ENCODE measurements at regions not wholly inside any gene's neighbourhood (a gene's known extent, or its start where the extent isn't known, plus 50 kb on each side); places are given as distances from the start of the nearest gene placed in this dataset.
"Not testable (repeated sequence)": the region's sequence is repeated elsewhere in the genome, so short reads cannot be mapped to it uniquely, and the experiment has no call there.

DNA sequence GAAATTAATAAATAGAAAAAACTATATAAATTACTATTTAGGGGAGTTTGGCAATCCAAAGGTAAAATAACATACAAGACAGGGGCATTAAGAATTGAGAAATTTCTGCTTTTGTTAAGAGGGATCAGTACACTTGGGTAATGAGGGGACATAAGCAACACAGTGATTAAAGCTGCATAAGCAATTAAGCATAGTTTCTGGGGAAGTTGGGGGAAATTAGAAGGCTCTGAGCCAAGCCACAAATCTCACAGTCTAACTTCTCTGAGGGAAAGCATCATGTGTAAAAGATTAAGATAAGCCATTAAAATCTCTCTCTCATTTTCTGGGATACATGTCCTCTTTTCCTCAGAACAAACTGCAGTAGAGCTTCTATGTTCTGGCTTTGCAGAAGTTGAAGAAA is 533.9 kb upstream of the LRFN5 start:
- no peak for DNase-seq (ENCODE audit: low read depth)

DNA sequence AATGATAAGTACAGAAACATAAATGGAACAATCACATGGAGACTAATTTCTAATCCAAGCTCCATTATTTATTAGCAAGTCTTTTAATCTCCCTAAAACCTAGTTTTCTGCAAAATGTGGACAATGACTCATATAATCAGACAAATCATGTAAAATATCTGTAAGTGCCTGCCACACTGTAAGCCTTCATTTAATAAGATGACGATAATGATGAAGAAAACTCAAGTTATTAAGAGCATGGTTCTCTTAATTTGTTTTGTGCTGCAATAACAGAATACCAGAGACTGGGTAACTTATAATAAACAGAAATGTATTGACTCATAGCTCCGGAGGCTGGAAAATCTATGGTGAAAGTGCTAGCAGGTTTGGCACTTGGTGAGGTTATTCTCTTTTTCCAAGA is 535.3 kb upstream of the LRFN5 start:
- no peak for DNase-seq (ENCODE audit: low read depth)

DNA sequence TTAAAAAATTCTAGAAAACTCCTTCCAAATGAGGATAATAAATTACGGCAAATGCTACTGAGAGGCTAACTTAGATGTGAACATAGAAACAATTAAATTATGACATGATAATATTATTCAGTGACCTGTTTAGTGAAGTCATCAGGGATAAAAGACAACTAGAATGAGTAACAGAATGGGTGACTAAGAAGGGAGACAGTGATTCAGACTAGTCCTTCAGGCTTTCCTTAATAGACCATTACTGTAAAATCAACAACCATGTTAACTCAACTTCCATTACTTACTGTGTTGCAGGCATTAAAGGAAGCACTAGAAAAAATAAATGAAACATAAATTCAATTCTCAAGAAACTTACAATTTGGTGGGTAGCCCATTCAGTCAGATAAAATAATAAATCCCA is 543.9 kb upstream of the LRFN5 start:
- DNase-seq (ENCODE audit: low read depth), result no peak

DNA sequence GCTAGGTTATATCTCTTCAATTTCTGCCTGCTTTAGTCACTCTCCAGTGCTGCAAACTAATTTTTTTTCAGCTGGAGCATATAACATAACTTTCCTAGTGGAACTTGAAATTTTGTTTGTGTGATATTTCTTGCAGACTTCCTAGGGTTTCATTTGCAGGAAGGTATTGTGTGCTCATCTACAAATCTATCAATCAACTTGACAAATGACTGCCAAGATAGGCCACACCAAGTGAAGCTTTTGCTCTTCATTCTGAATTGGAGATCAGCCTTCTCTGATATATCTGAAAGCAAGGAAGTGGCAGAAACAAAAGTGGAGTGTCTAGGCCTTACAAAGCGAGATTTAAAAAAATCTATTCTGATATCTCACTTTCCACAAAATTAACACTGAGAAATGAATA is 551.1 kb upstream of the LRFN5 start:
- no peak for DNase-seq (ENCODE audit: low read depth)

DNA sequence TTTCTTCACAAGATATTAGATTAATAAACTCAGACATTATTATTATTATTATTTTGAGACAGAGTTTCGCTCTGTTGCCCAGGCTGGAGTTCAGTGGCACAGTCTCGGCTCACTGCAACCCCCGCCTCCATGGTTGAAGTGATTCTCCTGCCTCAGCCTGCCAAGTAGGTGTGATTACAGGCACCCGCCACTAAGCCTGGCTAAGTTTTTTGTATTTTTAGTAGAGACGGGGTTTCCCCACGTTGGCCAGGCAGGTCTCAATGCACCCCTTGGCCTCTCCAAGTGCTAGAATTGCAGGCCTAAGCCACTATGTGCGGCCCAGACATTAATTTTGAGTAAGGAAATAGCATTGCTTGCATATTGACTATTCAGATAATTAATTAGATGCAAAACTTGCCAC is 554.9 kb upstream of the LRFN5 start:
- no peak for DNase-seq (ENCODE audit: low read depth)

DNA sequence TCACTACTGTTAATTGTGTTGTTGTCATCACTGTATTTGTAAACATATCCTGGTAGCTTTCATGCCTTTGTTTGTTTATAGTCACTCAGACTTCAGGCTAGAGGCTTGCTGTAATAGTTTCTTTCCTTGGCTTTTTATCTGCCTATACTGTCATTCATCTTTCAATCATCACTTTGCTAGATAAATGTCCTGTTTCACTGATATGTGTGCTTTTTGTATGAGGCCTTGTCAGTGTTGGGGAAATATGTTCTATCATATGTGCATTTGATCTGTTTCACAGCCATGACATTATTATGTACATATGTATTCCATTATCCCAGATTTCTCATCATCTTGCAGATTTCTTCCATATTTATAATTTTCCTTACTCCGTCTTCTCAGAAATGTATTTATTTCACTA is 558.9 kb upstream of the LRFN5 start:
- DNase-seq (ENCODE audit: low read depth), result no peak

DNA sequence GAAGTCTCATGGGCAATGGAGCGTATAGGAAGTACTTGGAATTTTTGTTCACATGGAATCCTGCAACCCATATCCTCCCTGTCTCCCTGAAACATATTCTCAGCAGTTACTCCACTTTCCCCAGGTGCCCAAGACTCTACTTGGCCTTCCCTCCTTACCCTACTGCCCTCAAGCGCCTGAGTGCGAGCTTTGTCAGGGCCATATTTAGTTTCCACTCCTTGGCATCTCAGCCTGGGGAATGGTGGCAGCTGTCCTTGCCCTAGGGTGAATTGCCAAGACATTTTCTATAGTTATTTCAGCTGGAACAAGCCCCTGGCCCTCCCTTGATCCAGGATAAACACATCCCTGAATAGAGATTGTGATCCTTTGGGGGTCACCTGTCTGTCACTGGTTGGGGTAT is 569.3 kb upstream of the LRFN5 start:
- DNase-seq (ENCODE audit: low read depth), result no peak

DNA sequence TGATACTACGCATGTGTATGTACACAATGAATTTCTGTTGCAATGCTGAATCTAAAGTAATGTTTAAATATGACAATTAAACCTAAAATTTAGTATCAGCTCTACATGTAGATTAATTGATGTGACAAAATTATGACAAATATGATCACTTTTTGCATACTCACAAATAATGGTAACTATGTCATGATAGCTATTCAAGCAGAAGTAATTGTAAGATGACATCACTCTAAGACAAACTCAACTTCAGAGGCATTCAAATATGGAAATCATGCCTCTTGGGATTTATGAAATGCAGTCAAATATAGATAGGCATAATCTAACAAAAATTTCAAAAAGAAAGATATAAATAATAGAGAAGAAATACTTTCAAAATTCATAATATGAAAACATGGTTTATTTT is 571.7 kb upstream of the LRFN5 start:
- no peak for DNase-seq (ENCODE audit: low read depth)

DNA sequence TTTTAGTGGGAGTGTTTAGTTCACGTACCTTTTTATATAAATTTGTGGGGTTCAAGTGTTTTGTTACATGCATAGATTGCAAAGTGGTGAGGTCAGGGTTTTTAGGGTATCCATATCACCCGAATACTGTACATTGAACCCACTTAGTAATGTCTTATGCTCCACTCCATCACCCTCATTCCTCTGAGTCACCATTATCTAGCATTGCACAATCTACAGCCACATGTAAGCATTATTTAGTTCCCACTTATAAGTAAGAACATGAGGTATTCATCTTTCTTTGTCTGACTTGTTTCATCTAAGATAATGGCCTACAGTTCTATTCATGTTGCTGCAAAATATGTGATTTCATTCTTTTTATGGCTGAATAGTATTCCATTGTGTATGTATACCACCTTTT is 583.7 kb upstream of the LRFN5 start:
- no peak for DNase-seq (ENCODE audit: low read depth)

DNA sequence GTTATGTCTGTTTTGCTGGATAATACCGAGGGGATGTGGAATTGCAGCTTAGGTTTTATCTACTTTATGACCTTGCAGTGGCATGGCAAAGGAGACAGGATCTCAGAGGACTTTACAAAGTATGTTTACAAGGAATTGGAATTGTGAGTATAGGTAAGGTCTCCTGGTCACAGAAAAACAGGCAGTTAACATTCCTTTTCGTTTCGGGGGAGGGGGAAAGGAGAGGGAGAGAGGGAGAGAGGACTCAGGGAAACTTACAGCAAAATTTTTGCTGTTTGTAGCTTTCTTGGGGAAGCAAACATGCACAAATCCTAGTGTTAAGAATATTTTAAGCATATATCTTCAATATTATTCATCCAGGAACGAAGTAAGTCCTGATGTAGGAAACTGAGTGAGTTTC is 590.5 kb upstream of the LRFN5 start:
- DNase-seq (ENCODE audit: low read depth), result no peak

DNA sequence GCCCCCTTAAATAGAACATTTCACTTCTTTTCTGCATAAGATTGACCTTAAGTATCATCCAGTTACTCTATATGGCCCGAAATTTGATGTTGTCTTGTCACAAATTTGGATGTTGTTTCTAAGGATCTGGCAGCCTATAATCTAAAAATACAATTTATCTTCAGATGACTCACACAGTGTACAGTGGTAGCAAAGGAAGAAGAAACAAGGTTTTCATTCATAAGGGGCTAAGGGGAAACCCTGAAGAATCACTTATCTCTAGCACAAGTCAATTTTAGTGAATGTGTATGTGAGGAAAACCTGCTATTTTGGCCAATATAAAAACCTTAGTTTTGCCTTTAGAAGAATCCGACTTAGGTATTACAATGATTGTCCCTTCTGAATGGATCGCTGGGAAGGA is 606.3 kb upstream of the LRFN5 start:
- DNase-seq (ENCODE audit: low read depth), result no peak

DNA sequence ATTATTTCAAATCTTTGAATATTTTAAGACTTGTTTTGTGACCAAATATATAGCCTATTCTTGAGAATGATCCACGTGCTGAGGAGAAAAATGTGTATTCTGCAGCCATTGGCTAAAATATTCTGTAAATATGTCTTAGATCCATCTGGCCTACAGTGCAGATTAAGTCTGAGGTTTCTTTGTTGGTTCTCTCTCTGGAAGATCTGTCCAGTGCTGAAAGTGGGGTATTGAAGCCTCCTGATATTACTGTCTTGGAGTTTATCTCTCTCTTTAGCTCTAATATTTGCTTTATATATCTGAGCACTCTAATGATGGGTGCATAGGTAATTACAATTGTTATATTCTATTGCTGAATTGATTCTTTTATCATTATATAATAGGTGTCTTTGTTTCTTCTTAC is 617.4 kb upstream of the LRFN5 start:
- DNase-seq (ENCODE audit: low read depth), result no peak

DNA sequence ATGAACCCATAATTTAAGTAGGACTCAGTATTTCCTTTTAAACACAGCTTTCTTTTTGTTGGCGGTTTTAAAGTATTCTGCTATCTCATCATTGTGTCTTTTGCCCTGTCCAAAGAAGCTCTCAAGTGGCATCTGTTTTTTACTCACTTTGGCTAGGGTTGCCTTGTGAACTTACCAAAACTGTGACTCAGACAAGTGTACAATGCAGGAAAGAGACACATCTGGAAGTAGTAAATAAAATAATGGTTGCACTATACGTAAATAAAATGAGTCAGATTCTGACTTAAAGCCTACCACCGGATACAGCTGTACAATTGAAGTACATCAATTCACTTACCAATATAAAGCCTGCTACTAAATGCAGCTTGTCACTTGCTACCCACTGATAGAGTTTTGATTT is 619.2 kb upstream of the LRFN5 start:
- no peak for DNase-seq (ENCODE audit: low read depth)

DNA sequence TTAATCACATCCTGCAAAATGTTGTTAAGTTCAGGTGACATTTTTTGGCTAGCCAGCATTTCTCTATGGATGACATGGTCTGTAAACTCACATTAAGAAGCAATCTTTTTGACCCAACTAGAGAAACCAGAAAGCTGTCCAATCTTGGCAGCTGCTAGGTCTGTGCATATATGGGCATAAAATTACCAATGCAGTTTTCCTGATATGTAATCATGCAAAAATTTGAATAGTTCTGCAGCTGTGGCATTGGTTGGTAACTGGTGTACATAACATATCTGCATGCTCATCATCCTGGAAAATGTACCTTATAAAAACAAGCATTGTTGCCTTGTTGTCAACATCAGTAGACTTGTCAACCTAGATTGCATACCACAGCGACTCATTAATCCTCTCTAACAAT is 620.0 kb upstream of the LRFN5 start:
- DNase-seq (ENCODE audit: low read depth), result no peak

DNA sequence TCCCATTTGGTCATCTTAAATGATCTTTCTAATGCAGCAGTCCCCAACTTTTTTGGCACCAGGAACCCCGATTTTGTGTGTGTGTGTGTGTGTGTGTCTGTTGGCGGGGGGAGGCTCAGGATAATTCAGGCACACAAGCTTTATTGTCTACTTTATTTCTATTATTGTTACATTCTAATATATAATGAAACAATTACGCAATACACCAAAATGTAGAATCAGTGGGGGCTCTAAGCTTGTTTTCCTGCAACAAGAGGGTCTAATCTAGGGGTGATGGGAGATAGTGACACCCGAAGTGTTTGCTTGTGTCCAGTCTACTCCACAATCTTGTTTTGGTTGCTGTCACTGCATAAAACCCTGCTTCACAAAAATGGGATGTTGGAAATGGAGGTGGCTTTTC is 621.1 kb upstream of the LRFN5 start:
- no peak for DNase-seq (ENCODE audit: low read depth)

DNA sequence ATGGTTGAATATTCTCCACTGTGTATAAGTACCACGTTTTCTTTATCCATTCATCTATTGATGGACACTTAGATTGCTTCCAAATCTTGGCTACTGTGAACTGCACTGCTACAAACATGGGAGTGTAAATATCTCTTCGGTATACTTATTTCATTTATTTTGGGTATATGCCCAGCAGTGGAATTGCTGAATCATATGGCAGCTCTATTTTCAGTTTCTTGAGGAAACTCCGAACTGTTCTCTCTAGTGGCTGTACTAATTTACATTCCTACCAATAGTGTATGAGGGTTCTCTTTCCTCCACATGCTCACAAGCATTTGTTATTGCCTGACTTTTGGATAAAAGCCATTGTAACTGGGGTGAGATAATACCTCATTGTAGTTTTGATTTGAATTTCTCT is 623.1 kb upstream of the LRFN5 start:
- no peak for DNase-seq (ENCODE audit: low read depth)

DNA sequence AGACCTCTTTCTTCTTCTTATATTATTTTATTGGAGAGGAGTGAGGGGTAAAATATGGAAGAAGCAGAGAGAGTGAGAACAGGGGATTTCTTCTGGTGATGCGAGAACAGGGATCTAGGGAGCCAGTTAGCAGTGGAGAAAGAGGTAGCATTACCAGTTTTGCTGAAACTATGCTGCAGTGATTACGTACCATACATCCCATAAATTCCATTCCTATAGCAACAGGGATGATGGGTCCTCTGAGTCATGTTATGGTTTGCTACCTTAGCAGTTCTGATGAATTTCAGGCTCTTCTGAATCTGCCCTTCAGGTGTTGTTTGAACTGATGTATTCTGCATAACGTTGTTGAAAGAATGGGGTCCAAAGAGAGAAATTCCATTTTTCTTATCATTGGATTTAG is 625.4 kb upstream of the LRFN5 start:
- no peak for DNase-seq (ENCODE audit: low read depth)

DNA sequence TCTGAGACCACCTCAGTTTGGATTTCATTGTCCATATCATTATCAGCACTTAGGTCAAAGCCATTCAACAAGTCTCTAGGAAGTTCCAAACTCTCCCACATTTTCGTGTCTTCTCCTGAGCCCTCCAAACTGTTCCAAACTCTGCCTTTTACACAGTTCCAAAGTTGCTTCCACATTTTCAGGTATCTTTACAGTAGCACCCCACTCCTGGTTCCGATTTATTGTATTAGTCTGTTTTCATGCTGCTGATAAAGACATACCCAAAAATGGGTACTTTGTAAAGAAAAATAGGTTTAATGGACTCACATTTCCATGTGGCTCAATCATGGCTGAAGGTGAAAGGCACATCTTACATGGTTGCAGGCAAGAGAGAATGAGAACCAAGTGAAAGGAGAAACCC is 646.4 kb upstream of the LRFN5 start:
- not testable (repeated sequence) for DNase-seq (ENCODE audit: low read depth)

DNA sequence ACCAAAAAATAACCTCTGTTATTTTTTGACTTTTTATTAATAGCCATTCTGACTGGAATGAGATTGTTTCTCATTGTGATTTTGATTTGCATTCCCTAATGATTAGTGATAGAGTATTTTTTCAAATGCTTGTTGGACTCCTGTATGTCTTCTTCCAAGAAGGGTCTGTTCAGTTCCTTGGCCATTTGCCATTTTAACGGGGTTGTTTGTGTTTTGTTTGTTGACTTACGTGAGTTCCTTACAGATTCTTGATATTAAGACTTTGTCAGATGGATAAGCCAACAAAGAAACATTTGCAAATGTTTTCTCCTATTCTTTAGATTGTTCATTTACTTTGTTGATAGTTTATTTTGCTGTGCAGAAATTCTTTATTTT is 651.6 kb upstream of the LRFN5 start:
- no peak for DNase-seq (ENCODE audit: low read depth)

DNA sequence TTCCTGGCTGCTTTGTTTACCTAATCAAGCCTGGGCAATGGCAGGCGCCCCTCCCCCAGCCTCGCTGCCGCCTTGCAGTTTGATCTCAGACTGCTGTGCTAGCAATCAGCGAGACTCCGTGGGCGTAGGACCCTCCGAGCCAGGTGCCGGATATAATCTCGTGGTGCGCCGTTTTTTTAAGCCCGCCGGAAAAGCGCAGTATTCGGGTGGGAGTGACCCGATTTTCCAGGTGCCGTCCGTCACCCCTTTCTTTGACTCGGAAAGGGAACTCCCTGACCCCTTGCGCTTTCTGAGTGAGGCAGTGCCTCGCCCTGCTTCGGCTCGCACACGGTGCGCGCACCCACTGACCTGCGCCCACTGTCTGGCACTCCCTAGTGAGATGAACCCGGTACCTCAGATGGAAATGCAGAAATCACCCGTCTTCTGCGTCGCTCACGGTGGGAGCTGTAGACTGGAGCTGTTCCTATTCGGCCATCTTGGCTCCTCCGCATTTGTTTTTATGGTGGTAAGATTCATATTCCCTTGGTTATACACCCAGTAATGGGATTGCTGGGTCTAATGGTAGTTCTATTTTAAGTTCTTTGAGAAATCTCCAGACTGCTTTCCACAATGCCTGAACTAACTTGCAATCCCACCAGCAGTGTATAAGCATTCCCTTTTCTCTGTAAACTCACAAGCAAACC is 652.1 kb upstream of the LRFN5 start:
- not testable (repeated sequence) for DNase-seq (ENCODE audit: low read depth)

DNA sequence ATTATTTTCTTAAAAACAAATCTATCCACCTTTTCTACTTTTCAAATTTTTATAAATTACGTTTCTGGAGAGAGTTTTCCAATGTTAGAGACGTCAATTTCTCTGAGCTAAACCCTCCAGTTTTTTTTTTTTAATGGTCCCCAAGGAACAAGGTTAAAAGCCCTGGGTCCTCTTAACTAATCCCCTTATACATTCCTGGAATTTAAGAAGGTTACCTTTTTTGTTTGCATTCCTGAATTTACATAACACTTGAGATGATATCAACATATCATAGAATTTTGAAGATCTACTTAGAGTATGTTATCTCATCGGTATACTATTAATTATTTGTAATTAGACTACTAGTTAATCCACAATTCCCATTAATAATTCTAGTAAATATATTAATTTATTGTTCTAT is 662.2 kb upstream of the LRFN5 start:
- no peak for DNase-seq (ENCODE audit: low read depth)

DNA sequence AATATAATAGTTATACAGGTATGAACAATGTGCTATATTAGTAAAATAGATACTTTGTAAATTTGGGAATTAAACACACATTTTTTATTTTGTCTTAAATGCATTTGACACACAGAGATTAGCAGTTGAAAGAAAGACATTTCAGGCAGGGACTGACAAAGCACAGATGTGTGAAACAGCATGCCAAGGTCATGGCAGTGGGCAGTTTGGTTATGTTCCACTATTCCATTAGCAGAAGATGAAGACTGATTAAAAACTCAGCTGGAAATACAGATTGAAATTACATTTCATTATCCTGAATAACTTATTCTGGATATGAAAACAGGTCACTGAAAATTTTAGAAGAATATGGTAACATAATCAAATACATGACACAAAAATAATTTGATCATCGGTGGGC is 669.8 kb upstream of the LRFN5 start:
- no peak for DNase-seq (ENCODE audit: low read depth)

DNA sequence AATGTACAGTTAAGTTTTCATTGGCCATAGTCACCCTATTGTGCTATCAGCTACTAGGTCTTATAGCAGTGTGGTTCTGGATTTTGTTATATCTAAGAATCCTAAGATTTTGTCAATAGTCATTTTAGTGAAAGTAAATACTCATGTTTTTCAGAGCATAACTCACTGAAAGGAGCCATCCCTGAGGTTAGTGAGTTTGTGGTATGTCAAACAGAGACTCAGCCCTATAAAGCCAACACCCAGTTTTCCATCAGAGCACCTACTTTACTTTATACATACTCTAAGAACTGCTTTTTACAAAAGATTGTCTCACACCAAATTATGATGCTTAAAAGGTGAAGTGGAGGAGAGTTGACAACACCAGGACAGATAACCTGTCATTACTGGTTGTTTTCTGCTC is 686.3 kb upstream of the LRFN5 start:
- no peak for DNase-seq (ENCODE audit: low read depth)

DNA sequence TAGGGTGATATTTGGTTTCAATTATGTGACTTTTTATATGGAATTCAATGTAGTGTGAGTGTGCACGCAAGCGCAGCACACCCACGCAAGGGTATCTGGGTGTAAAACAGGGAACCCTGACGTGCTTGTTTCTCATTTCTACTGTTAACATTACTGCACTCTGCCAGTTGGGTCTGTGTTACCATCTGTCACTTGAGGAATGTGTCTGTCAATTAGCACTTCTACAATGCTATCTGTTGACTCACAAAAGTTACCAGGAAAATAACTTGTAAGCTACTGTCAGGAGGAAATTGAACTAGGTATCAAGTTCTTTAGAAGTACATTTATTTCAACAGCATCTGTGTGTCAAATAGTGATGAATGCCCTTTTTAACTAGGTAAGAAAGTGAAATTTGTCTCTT is 695.5 kb upstream of the LRFN5 start:
- DNase-seq (ENCODE audit: low read depth), result no peak

DNA sequence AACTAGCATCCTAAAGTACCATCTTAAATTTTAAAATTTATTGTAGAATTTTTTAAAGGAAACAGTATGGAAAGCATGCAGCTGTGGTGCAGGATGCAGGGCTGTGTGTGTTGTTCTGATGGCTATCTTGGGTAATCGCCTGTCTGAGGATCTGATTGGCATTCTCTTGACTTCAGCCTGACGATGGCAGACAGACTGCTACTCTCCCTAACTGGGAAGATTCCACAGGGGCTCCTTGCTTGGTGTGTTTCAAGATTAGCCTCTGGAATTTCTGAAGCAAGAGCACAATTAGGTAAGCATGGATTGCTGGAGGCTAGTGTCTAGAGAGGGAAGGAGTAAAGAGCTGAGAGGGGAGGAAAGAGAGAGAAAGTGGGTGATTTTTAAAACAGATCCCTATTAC is 696.8 kb upstream of the LRFN5 start:
- DNase-seq (ENCODE audit: low read depth), result no peak

Data from forelimb muscle (tissue), 1 donor.